Fibroblast of lung (primary cell): ENCODE measurements at regions not wholly inside any gene's neighbourhood (a gene's known extent, or its start where the extent isn't known, plus 50 kb on each side); places are given as distances from the start of the nearest gene placed in this dataset.
"Not testable (repeated sequence)": the region's sequence is repeated elsewhere in the genome, so short reads cannot be mapped to it uniquely, and the experiment has no call there.

Experiments
- EZH2 ChIP-seq: IDR thresholded peaks from 2 replicates; pipeline ENCODE4 v1.5.1; 2012; ENCODE audit warnings: low read length, control low read depth, mild to moderate bottlenecking; ENCODE audit errors: missing control alignments
- TF ChIP-seq, protein P1 (sequence below), 2 donors: IDR thresholded peaks in 1 of 2; conservative IDR thresholded peaks in 1 of 2; 1 replicate in 1 of 2; 2 replicates in 1 of 2; pipeline ENCODE4 v1.5.1; 2011 to 2012; ENCODE audit warnings: low read length in 2 of 2, control low read depth in 1 of 2, inconsistent platforms in 1 of 2, low read depth in 1 of 2, mild to moderate bottlenecking in 1 of 2

DNA sequence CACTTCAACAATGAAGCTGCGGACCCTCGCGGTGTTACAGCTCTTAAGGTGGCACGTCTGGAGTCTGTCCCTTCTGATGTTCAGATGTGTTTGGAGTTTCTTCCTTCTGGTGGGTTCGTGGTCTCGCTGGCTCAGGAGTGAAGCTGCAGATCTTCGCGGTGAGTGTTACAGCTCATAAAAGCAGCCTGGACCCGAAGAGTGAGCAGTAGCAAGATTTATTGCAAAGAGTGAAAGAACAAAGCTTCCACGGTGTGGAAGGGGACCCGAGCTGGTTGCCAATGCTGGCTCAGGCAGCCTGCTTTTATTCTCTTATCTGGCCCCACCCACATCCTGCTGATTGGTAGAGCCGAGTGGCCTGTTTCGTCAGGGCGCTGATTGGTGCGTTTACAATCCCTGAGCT lies 75.9 kb upstream of the AMN1 start:
- TF ChIP-seq, protein P1, sequence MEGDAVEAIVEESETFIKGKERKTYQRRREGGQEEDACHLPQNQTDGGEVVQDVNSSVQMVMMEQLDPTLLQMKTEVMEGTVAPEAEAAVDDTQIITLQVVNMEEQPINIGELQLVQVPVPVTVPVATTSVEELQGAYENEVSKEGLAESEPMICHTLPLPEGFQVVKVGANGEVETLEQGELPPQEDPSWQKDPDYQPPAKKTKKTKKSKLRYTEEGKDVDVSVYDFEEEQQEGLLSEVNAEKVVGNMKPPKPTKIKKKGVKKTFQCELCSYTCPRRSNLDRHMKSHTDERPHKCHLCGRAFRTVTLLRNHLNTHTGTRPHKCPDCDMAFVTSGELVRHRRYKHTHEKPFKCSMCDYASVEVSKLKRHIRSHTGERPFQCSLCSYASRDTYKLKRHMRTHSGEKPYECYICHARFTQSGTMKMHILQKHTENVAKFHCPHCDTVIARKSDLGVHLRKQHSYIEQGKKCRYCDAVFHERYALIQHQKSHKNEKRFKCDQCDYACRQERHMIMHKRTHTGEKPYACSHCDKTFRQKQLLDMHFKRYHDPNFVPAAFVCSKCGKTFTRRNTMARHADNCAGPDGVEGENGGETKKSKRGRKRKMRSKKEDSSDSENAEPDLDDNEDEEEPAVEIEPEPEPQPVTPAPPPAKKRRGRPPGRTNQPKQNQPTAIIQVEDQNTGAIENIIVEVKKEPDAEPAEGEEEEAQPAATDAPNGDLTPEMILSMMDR (conservative IDR thresholded peaks at IDR 0.05 in 1 of 2, IDR thresholded peaks at IDR 0.05 in 1 of 2; ENCODE audit: low read depth in 1 of 2, low read length in 2 of 2): not testable (repeated sequence)
- not testable (repeated sequence) for TF ChIP-seq EZH2
